Kidney (tissue), 13 donors: ENCODE measurements at regions not wholly inside any gene's neighbourhood (a gene's known extent, or its start where the extent isn't known, plus 50 kb on each side); places are given as distances from the start of the nearest gene placed in this dataset.

Source experiments
- DNase-seq, 5 donors: peaks; one replicate each; pipeline ENCODE4 v3.0.0-alpha.2; 2013 to 2020
- FAIRE-seq: peaks from 2 replicates; lab custom pipeline; 2012; peaks lifted over from hg19 to GRCh38; lab: Jason Lieb, UNC
- H3K27ac ChIP-seq, 2 donors: one replicate each; pipeline ENCODE4 v1.7.0; 2013; ENCODE audit warnings: low read depth in 2 of 2, low read length in 2 of 2, inconsistent platforms in 1 of 2
- H3K27me3 ChIP-seq: one replicate; pipeline ENCODE4 v1.7.1; 2013; ENCODE audit warnings: low read length, inconsistent platforms; ENCODE audit not compliant: control insufficient read depth, insufficient read depth
- H3K36me3 ChIP-seq, 3 donors: one replicate each; pipeline versions ENCODE4 v1.7.0 to v1.7.1; 2013; ENCODE audit warnings: low read length in 3 of 3, control low read depth in 1 of 3, inconsistent platforms in 1 of 3; ENCODE audit not compliant: insufficient read depth in 3 of 3, control insufficient read depth in 2 of 3
- H3K4me1 ChIP-seq, 3 donors: one replicate each; pipeline versions ENCODE4 v1.7.0 to v1.7.1; 2013; ENCODE audit warnings: low read length in 3 of 3, inconsistent platforms in 1 of 3, low read depth in 1 of 3; ENCODE audit not compliant: control insufficient read depth in 2 of 3, insufficient read depth in 2 of 3
- H3K4me3 ChIP-seq, 3 donors: one replicate each; pipeline versions ENCODE4 v1.7.0 to v1.8.1; 2013; ENCODE audit warnings: low read length in 3 of 3, control low read depth in 1 of 3, inconsistent platforms in 1 of 3
- H3K9ac ChIP-seq, 3 donors: one replicate each; pipeline versions ENCODE4 v1.7.0 to v1.7.1; 2013; ENCODE audit warnings: low read length in 3 of 3, control low read depth in 1 of 3, inconsistent platforms in 1 of 3
- H3K9me3 ChIP-seq, 3 donors: one replicate each; pipeline versions ENCODE4 v1.7.0 to v1.7.1; 2013; ENCODE audit warnings: low read length in 3 of 3, control low read depth in 1 of 3, inconsistent platforms in 1 of 3; ENCODE audit not compliant: control insufficient read depth in 2 of 3, insufficient read depth in 1 of 3
- CTCF ChIP-seq: IDR thresholded peaks from 3 replicates; pipeline ENCODE4 v1.5.1; 2012; ENCODE audit warnings: mild to moderate bottlenecking, moderate library complexity, borderline replicate concordance; ENCODE audit not compliant: insufficient read depth; ENCODE audit errors: extremely low read depth
- intact Hi-C: fragments of 100-400 bp; cut with DNase I; formaldehyde crosslinking; loops from one replicate; pipeline ENCODE4 v1.11.1; 2022
- donor health status: control.
- donor health status: control.
- donor health status: control.
- donor health status: control.
- donor health status: control.
- donor health status: DM: yes; HTN: yes; CAD: no.
- donor health status: Normal renal cell carcinoma (clear cell type).

DNA sequence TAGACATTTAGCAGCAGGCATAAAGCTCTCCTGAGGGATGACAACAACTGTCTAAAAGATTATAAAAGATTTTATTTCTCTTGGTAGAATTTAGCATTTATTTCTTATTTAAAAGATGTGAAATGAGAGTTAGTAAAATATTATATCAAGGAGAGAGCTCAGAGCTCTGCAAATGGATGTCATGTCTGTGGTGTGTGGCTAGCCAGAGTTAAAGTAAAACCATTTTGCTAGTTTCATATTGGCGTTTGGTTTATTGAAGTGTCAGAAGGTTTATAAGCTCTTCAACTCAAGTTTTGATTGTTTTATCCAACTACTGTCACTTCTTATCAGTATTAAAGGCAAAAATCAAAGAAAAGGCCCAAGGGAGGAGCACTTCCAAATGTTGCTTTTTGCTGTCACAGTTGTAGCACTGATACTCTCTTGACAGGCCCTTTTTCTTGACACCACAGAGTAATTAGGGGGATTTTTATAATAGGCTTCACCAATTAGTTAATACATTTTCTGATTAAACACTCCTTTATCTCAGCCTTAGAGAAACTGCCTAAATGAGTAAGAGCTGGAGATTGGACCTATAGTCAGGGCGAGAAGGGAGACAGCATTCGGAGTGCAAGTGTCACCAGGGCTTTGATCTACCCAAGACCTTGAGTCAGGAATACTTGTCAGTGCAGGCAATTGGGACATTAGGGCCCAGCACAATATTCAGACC lies 233.9 kb downstream of the PTBP2 start:
- intact Hi-C loops = no loop called here
- no peak for FAIRE-seq

GRCh38 chr1:96962216-96962615 lies 240.6 kb downstream of the PTBP2 start:
- FAIRE-seq (no peak), DNase-seq (no peak)
- Histone ChIP-seq H3K27ac (no peak overlapping the region), H3K4me1 (no peaks in the 10 kb centered on the region), H3K9ac (no peak overlapping the region), H3K27me3 (no peaks in the 10 kb centered on the region), H3K9me3 (no peaks in the 10 kb centered on the region), H3K4me3 (no peak overlapping the region), H3K36me3 (no peaks in the 10 kb centered on the region)
- TF ChIP-seq CTCF = no peak
- intact Hi-C loops = no loop called here

More for the DNA sequence above, 233.9 kb downstream of the PTBP2 start:
- H3K4me3 ChIP-seq = no peak overlapping the region
- TF ChIP-seq CTCF = no peak
- no peaks in the 10 kb centered on the region for H3K27me3 ChIP-seq
- H3K27ac ChIP-seq = no peak overlapping the region
- no peaks in the 10 kb centered on the region for H3K9me3 ChIP-seq
- no peaks in the 10 kb centered on the region for H3K4me1 ChIP-seq
- DNase-seq = no peak
- H3K9ac ChIP-seq = no peak overlapping the region
- no peaks in the 10 kb centered on the region for H3K36me3 ChIP-seq

DNA sequence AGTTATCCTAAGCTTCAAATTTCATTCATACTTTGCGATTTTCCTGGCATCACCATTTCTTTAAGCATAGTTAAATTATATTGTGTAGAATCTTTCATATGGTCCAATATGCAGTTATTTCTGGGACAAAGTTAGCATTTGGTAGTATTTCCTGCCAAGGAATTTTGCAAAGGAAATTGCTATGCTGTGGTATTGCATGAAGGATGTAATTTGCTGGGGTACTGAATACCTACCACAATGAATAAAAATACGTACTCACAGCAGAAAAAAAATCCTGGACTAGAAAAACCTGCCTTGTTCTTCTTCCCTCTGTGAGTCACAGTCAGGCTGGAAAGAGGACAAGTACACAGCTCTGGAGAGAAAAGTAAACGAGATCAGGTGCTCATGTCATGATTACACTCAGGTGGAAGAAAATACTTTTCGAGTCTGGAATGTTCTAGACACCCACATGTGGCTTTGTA lies 241.2 kb downstream of the PTBP2 start:
- Histone ChIP-seq H3K9me3 (no peaks in the 10 kb centered on the region), H3K27ac (no peak overlapping the region), H3K9ac (no peak overlapping the region), H3K4me3 (no peak overlapping the region), H3K4me1 (no peaks in the 10 kb centered on the region), H3K27me3 (no peaks in the 10 kb centered on the region), H3K36me3 (no peaks in the 10 kb centered on the region)
- DNase-seq = no peak
- TF ChIP-seq CTCF = no peak
- intact Hi-C loops = no loop called here
- FAIRE-seq = no peak
